ENCODE measurements at regions not wholly inside any gene's neighbourhood (a gene's known extent, or its start where the extent isn't known, plus 50 kb on each side); places are given as distances from the start of the nearest gene placed in this dataset.
"Not testable (repeated sequence)": the region's sequence is repeated elsewhere in the genome, so short reads cannot be mapped to it uniquely, and the experiment has no call there.

GRCh38 chr5:83001796-83002381 lies 75.3 kb downstream of the TMEM167A start:
- Histone ChIP-seq H3K36me3 (no peaks in the 10 kb centered on the region), H3K27ac (no peak overlapping the region), H3K27me3 (replicated peaks) (no peaks in the 10 kb centered on the region), H3K4me3 (no peak overlapping the region), H3K4me1 (replicated peaks) (peaks cover 14% of the 10 kb centered on the region), H3K9me3 (replicated peaks) (no peaks in the 10 kb centered on the region)
- no peak for DNase-seq (ENCODE audit: low read depth in 1 of 2, low spot score in 2 of 2)

GRCh38 chr5:83000922-83001321 lies 76.3 kb downstream of the TMEM167A start:
- Histone ChIP-seq H3K36me3 (no peaks in the 10 kb centered on the region), H3K4me3 (no peak overlapping the region), H3K9me3 (replicated peaks) (no peaks in the 10 kb centered on the region), H3K27ac (no peak overlapping the region), H3K27me3 (replicated peaks) (no peaks in the 10 kb centered on the region), H3K4me1 (replicated peaks) (peaks cover 14% of the 10 kb centered on the region)
- no peak for DNase-seq (ENCODE audit: low read depth in 1 of 2, low spot score in 2 of 2)

GRCh38 chr5:83000428-83000827 lies 76.8 kb downstream of the TMEM167A start:
- peak in 1 of 2 experiments; percentile 39 for DNase-seq (ENCODE audit: low read depth in 1 of 2, low spot score in 2 of 2)
- Histone ChIP-seq H3K36me3 (no peaks in the 10 kb centered on the region), H3K4me3 (no peak overlapping the region), H3K4me1 (replicated peaks) (peaks cover 14% of the 10 kb centered on the region), H3K9me3 (replicated peaks) (no peaks in the 10 kb centered on the region), H3K27me3 (replicated peaks) (no peaks in the 10 kb centered on the region), H3K27ac (no peak overlapping the region)

GRCh38 chr5:82993416-82993815 lies 83.8 kb downstream of the TMEM167A start:
- no peaks in the 10 kb centered on the region for H3K36me3 ChIP-seq
- H3K27me3 ChIP-seq (replicated peaks) = no peaks in the 10 kb centered on the region

GRCh38 chr5:82992646-82993045 lies 84.5 kb downstream of the TMEM167A start:
- no peak overlapping the region for H3K4me3 ChIP-seq
- no peaks in the 10 kb centered on the region for H3K9me3 ChIP-seq (replicated peaks)
- no peaks in the 10 kb centered on the region for H3K27me3 ChIP-seq (replicated peaks)
- H3K36me3 ChIP-seq = no peaks in the 10 kb centered on the region
- peak overlapping the region; percentile 92 for H3K27ac ChIP-seq
- no peak for DNase-seq (ENCODE audit: low read depth in 1 of 2, low spot score in 2 of 2)
- H3K4me1 ChIP-seq (replicated peaks) = peaks cover 21% of the 10 kb centered on the region

More at GRCh38 chr5:82993416-82993815, 83.8 kb downstream of the TMEM167A start:
- Histone ChIP-seq H3K4me1 (replicated peaks) (peaks cover 21% of the 10 kb centered on the region), H3K4me3 (no peak overlapping the region), H3K27ac (no peak overlapping the region), H3K9me3 (replicated peaks) (no peaks in the 10 kb centered on the region)
- DNase-seq (ENCODE audit: low read depth in 1 of 2, low spot score in 2 of 2) = no peak

- Histone ChIP-seq H3K36me3 (no peaks in the 10 kb centered on the region), H3K27me3 (replicated peaks) (no peaks in the 10 kb centered on the region), H3K4me3 (no peak overlapping the region), H3K9me3 (replicated peaks) (no peaks in the 10 kb centered on the region), H3K27ac (peak overlapping the region; percentile 92), H3K4me1 (replicated peaks) (peaks cover 21% of the 10 kb centered on the region)
- peak; percentile 69 to 87 for DNase-seq (ENCODE audit: low read depth in 1 of 2, low spot score in 2 of 2)
Observed at GRCh38 chr5:82991678-82992323, 85.4 kb downstream of the TMEM167A start.

GRCh38 chr5:82991059-82991458 lies 86.1 kb downstream of the TMEM167A start:
- H3K36me3 ChIP-seq = no peaks in the 10 kb centered on the region
- no peak overlapping the region for H3K4me3 ChIP-seq
- peak overlapping the region; percentile 92 for H3K27ac ChIP-seq
- H3K9me3 ChIP-seq (replicated peaks) = no peaks in the 10 kb centered on the region
- H3K4me1 ChIP-seq (replicated peaks) = peaks cover 26% of the 10 kb centered on the region
- DNase-seq (ENCODE audit: low read depth in 1 of 2, low spot score in 2 of 2) = no peak
- no peaks in the 10 kb centered on the region for H3K27me3 ChIP-seq (replicated peaks)

- Histone ChIP-seq H3K4me1 (replicated peaks) (peaks cover 43% of the 10 kb centered on the region), H3K27me3 (replicated peaks) (no peaks in the 10 kb centered on the region), H3K9me3 (replicated peaks) (no peaks in the 10 kb centered on the region), H3K4me3 (no peak overlapping the region), H3K27ac (no peak overlapping the region), H3K36me3 (no peaks in the 10 kb centered on the region)
- DNase-seq (ENCODE audit: low read depth in 1 of 2, low spot score in 2 of 2) = no peak
Observed at GRCh38 chr5:82987188-82987587, 90.0 kb downstream of the TMEM167A start.

GRCh38 chr5:82986404-82986803 lies 90.8 kb downstream of the TMEM167A start:
- no peak for DNase-seq (ENCODE audit: low read depth in 1 of 2, low spot score in 2 of 2)
- no peaks in the 10 kb centered on the region for H3K27me3 ChIP-seq (replicated peaks)
- no peak overlapping the region for H3K4me3 ChIP-seq
- H3K36me3 ChIP-seq = no peaks in the 10 kb centered on the region
- peaks cover 35% of the 10 kb centered on the region for H3K4me1 ChIP-seq (replicated peaks)
- 0 out of 2 replicates have a peak overlapping the region, but pooled peaks have one; percentile 6 for H3K27ac ChIP-seq
- H3K9me3 ChIP-seq (replicated peaks) = no peaks in the 10 kb centered on the region

- Histone ChIP-seq H3K27me3 (replicated peaks) (no peaks in the 10 kb centered on the region), H3K4me3 (no peak overlapping the region), H3K27ac (no peak overlapping the region), H3K36me3 (no peaks in the 10 kb centered on the region), H3K9me3 (replicated peaks) (no peaks in the 10 kb centered on the region), H3K4me1 (replicated peaks) (peaks cover 29% of the 10 kb centered on the region)
- DNase-seq (ENCODE audit: low read depth in 1 of 2, low spot score in 2 of 2) = no peak
Observed at GRCh38 chr5:82985763-82986162, 91.4 kb downstream of the TMEM167A start.

GRCh38 chr5:82984786-82985735 lies 92.1 kb downstream of the TMEM167A start:
- DNase-seq (ENCODE audit: low read depth in 1 of 2, low spot score in 2 of 2) = peak in 1 of 2 experiments; percentile 68
- Histone ChIP-seq H3K4me3 (no peak overlapping the region), H3K27me3 (replicated peaks) (no peaks in the 10 kb centered on the region), H3K4me1 (replicated peaks) (peaks cover 28% of the 10 kb centered on the region), H3K9me3 (replicated peaks) (no peaks in the 10 kb centered on the region), H3K27ac (peak overlapping the region; percentile 35), H3K36me3 (no peaks in the 10 kb centered on the region)

GRCh38 chr5:82982846-82983245 lies 94.3 kb downstream of the TMEM167A start:
- H3K36me3 ChIP-seq = no peaks in the 10 kb centered on the region
- no peaks in the 10 kb centered on the region for H3K9me3 ChIP-seq (replicated peaks)
- no peak overlapping the region for H3K4me3 ChIP-seq
- no peaks in the 10 kb centered on the region for H3K27me3 ChIP-seq (replicated peaks)
- DNase-seq (ENCODE audit: low read depth in 1 of 2, low spot score in 2 of 2) = no peak
- no peak overlapping the region for H3K27ac ChIP-seq
- peaks cover 28% of the 10 kb centered on the region for H3K4me1 ChIP-seq (replicated peaks)

- Histone ChIP-seq H3K4me1 (replicated peaks) (peaks cover 13% of the 10 kb centered on the region), H3K27ac (peak overlapping the region; percentile 39; the same call in 1 of the 2 replicates), H3K9me3 (replicated peaks) (peaks cover 10% of the 10 kb centered on the region)
- peak; percentile 59 to 66 for DNase-seq (ENCODE audit: low read depth in 1 of 2, low spot score in 2 of 2)
- not testable (repeated sequence) for H3K36me3 ChIP-seq; H3K27me3 ChIP-seq (replicated peaks); H3K4me3 ChIP-seq
Observed at GRCh38 chr5:82976887-82977286, 100.3 kb downstream of the TMEM167A start.

- no peak for DNase-seq (ENCODE audit: low read depth in 1 of 2, low spot score in 2 of 2)
- H3K36me3 ChIP-seq = no peaks in the 10 kb centered on the region
- no peak overlapping the region for H3K4me3 ChIP-seq
Observed at GRCh38 chr5:82975812-82976211, 101.4 kb downstream of the TMEM167A start.

More at GRCh38 chr5:82975812-82976211, 101.4 kb downstream of the TMEM167A start:
- Histone ChIP-seq H3K4me1 (replicated peaks) (peaks cover 13% of the 10 kb centered on the region), H3K9me3 (replicated peaks) (peaks cover 10% of the 10 kb centered on the region), H3K27ac (no peak overlapping the region), H3K27me3 (replicated peaks) (no peaks in the 10 kb centered on the region)

Data from SJSA1 (cell line).